HepG2 (cell line): ENCODE measurements at regions not wholly inside any gene's neighbourhood (a gene's known extent, or its start where the extent isn't known, plus 50 kb on each side); places are given as distances from the start of the nearest gene placed in this dataset.

Experiments
- ATAC-seq: fragments of 200-7000 bp; cut with Tn5 transposase; 3 replicates; pipeline ENCODE4 v1.9.1; 2020; ENCODE audit warnings: mild to moderate bottlenecking, moderate library complexity
- BruUV-seq: library from RNA; stranded (reverse); fragments of 400-500 nt; replicated peaks from 2 replicates; lab custom pipeline; 2021; lab: Mats Ljungman, UMichigan
- CTCF ChIA-PET: fragments of 300-600 bp; formaldehyde crosslinking; extraction: SDS; loops from one replicate; lab custom pipeline; 2021; ENCODE audit warnings: low total read pairs, inconsistent platforms, low intra/inter-chr PET ratio; lab: Yijun Ruan, JAX
- POLR2A ChIA-PET: fragments of 350-600 bp; sonication (Branson Sonifier 250); formaldehyde crosslinking; loops from one replicate; lab custom pipeline; 2020; ENCODE audit warnings: antibody characterized with exemption, inconsistent platforms; lab: Yijun Ruan, JAX
- DNase-seq: peaks from one replicate; pipeline ENCODE4 v3.0.0-alpha.2; 2015; ENCODE audit warnings: low spot score
- FAIRE-seq: peaks from 3 replicates; lab custom pipeline; 2011; peaks lifted over from hg19 to GRCh38; lab: Jason Lieb, UNC
- H2AFZ ChIP-seq: one replicate; pipeline ENCODE4 v1.6.1; 2011; ENCODE audit warnings: low read length, inconsistent platforms
- H3K27ac ChIP-seq: fragments of 300-600 bp; 3 replicates; pipeline ENCODE4 v1.8.0; 2011; ENCODE audit warnings: mixed run types, mild to moderate bottlenecking, mixed read lengths, low read length, inconsistent platforms; ENCODE audit not compliant: insufficient read depth; ENCODE audit errors: extremely low read length
- H3K27me3 ChIP-seq, 2 experiments: fragments of 200-600 bp in 1 of 2; 2 replicates in 1 of 2; 3 replicates in 1 of 2; pipeline versions ENCODE4 v1.6.0 to v1.8.0; 2011; ENCODE audit warnings: low read length in 2 of 2, mild to moderate bottlenecking in 2 of 2, moderate library complexity in 2 of 2, inconsistent platforms in 1 of 2; ENCODE audit not compliant: insufficient read depth in 2 of 2, control insufficient read depth in 1 of 2
- H3K36me3 ChIP-seq, 2 experiments: fragments of 200-600 bp in 1 of 2; replicated peaks in 1 of 2; 2 replicates in 1 of 2; 3 replicates in 1 of 2; pipeline versions ENCODE4 v1.5.1 to v1.8.0; 2011; ENCODE audit warnings: low read length in 2 of 2, inconsistent platforms in 1 of 2; ENCODE audit not compliant: insufficient read depth in 2 of 2, control insufficient read depth in 1 of 2
- H3K4me1 ChIP-seq: 2 replicates; pipeline ENCODE4 v1.5.1; 2012; ENCODE audit warnings: low read length, inconsistent platforms; ENCODE audit not compliant: insufficient read depth
- H3K4me2 ChIP-seq: 2 replicates; pipeline ENCODE4 v1.6.0; 2011; ENCODE audit warnings: low read depth, low read length, inconsistent platforms
- H3K4me3 ChIP-seq, 3 experiments: fragments of 200-600 bp in 1 of 3; sonication (generic), shearing (Covaris generic) in 1 of 3; replicated peaks in 1 of 3; 2 replicates each; pipeline ENCODE4 v1.5.1; 2011 to 2016; ENCODE audit warnings: low read length in 3 of 3, inconsistent platforms in 2 of 3, low read depth in 2 of 3, mild to moderate bottlenecking in 2 of 3, control low read depth in 1 of 3, mixed read lengths in 1 of 3; ENCODE audit not compliant: insufficient read depth in 1 of 3
- H3K79me2 ChIP-seq: one replicate; pipeline ENCODE4 v1.6.1; 2011; ENCODE audit warnings: low read length, inconsistent platforms; ENCODE audit not compliant: insufficient read depth
- H3K9ac ChIP-seq: 2 replicates; pipeline ENCODE4 v1.6.0; 2011; ENCODE audit warnings: mild to moderate bottlenecking, low read depth, low read length, inconsistent platforms; ENCODE audit not compliant: insufficient read depth
- H3K9me3 ChIP-seq: 2 replicates; pipeline ENCODE4 v1.5.1; 2012; ENCODE audit warnings: mild to moderate bottlenecking, low read length
- H4K20me1 ChIP-seq: 2 replicates; pipeline ENCODE4 v1.6.0; 2011; ENCODE audit warnings: inconsistent platforms, mild to moderate bottlenecking, low read length, moderate library complexity; ENCODE audit not compliant: insufficient read depth
- NFKB2 ChIP-seq: sonication (generic); formaldehyde crosslinking; IDR thresholded peaks from 2 replicates; pipeline ENCODE4 v1.4.0; 2020; ENCODE audit warnings: missing genetic modification reagents, borderline replicate concordance
- RFX1 ChIP-seq: fragments of 450-650 bp; IDR thresholded peaks from 2 replicates; pipeline ENCODE4 v1.6.1; 2017
- RXRB ChIP-seq: IDR thresholded peaks from 2 replicates; pipeline ENCODE4 v1.6.1; 2016; ENCODE audit warnings: borderline replicate concordance, missing genetic modification reagents, missing compliant biosample characterization
- SAP130 ChIP-seq: IDR thresholded peaks from 2 replicates; pipeline ENCODE4 v1.6.1; 2016; ENCODE audit warnings: low read depth
- THYN1 ChIP-seq: sonication (generic); formaldehyde crosslinking; IDR thresholded peaks from 2 replicates; pipeline ENCODE4 v1.8.1; 2023; ENCODE audit warnings: low read depth, mild to moderate bottlenecking, moderate library complexity, missing genetic modification reagents, borderline replicate concordance
- ZNF331 ChIP-seq: sonication (generic); formaldehyde crosslinking; IDR thresholded peaks from 2 replicates; pipeline ENCODE4 v1.4.0; 2020; ENCODE audit warnings: missing genetic modification reagents
- ZNF33A ChIP-seq: sonication (generic); formaldehyde crosslinking; IDR thresholded peaks from 2 replicates; pipeline ENCODE4 v1.5.1; 2020; ENCODE audit warnings: missing genetic modification reagents, mild to moderate bottlenecking, moderate library complexity, borderline replicate concordance
- ZNF556 ChIP-seq: sonication (generic); formaldehyde crosslinking; IDR thresholded peaks from 2 replicates; pipeline ENCODE4 v1.4.0; 2020; ENCODE audit warnings: mild to moderate bottlenecking, missing genetic modification reagents, borderline replicate concordance
- ZNF724P ChIP-seq: sonication (generic); formaldehyde crosslinking; IDR thresholded peaks from 2 replicates; pipeline ENCODE4 v1.8.0; 2022; ENCODE audit warnings: missing genetic modification reagents, borderline replicate concordance
- ZNF839 ChIP-seq: sonication (generic); formaldehyde crosslinking; IDR thresholded peaks from 2 replicates; pipeline ENCODE4 v1.4.0; 2020; ENCODE audit warnings: missing genetic modification reagents, mild to moderate bottlenecking, borderline replicate concordance
- ZSCAN22 ChIP-seq: sonication (generic); formaldehyde crosslinking; IDR thresholded peaks from 2 replicates; pipeline ENCODE4 v1.4.0; 2020; ENCODE audit warnings: mild to moderate bottlenecking, missing genetic modification reagents
- WGBS: methylation state at CpG from one replicate; pipeline ENCODE4 v1.1.6; 2017; ENCODE audit warnings: low lambda C conversion rate; 5-methylcytosine and 5-hydroxymethylcytosine counted together
- in situ Hi-C: cut with HindIII; loops from 2 replicates; pipeline ENCODE4 v1.10.0; 2017; ENCODE audit warnings: low pct_unique_long_range_greater_than_20kb; ENCODE audit not compliant: extremely low pct_ligation_motif_present
- intact Hi-C: fragments of 100-400 bp; cut with micrococcal nuclease; formaldehyde crosslinking; loops from one replicate; pipeline ENCODE4 v1.10.0; 2022; ENCODE audit not compliant: unreplicated experiment
- TF ChIP-seq, protein P1 (sequence below), 2 experiments: IDR thresholded peaks; 2 replicates each; pipeline ENCODE4 v1.6.1; 2011 to 2012; ENCODE audit warnings: low read length in 2 of 2, borderline replicate concordance in 1 of 2, low read depth in 1 of 2, mild to moderate bottlenecking in 1 of 2, moderate library complexity in 1 of 2
- TF ChIP-seq, protein P2 (sequence below): sonication (generic); formaldehyde crosslinking; IDR thresholded peaks from 2 replicates; pipeline ENCODE4 v1.9.0; 2022; ENCODE audit warnings: low read depth, missing genetic modification reagents

DNA sequence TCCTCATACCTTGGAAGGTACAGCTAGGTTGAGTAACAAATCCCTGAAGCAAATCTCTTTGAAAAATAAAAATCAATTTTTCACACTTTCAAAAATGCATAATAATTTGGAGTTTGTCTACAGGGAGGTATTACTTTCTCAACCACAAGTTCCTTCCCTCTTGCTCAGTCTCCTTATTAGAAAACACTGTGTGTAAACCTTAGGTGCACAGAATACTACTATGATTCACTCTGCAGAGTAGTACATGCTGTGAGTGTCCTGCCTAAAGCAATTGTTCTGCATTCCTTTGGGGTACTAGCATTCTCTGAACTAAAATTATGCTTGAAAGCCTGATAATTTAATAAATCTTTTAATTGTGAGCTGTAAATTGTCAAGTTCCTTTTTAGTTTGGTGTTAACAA lies 115.9 kb upstream of the EPHA3 start:
- CTCF ChIA-PET, result no interaction called here
- H3K9ac ChIP-seq, result no peak overlapping the region
- H4K20me1 ChIP-seq, result no peaks in the 10 kb centered on the region
- no peak overlapping the region for H3K27ac ChIP-seq
- DNase-seq, result no peak
- H2AFZ ChIP-seq, result no peak overlapping the region
- TF ChIP-seq RFX1 (no peak), ZNF839 (CRISPR knock-in tag) (no peak), ZSCAN22 (CRISPR knock-in tag) (no peak), ZNF331 (CRISPR knock-in tag) (no peak), RXRB (CRISPR knock-in tag) (no peak)
- H3K4me1 ChIP-seq, result no peaks in the 10 kb centered on the region
- intact Hi-C loops, result no loop called here
- POLR2A ChIA-PET, result no interaction called here
- no peak overlapping the region for H3K4me3 ChIP-seq
- H3K9me3 ChIP-seq, result no peaks in the 10 kb centered on the region
- no peak overlapping the region for H3K4me2 ChIP-seq
- ATAC-seq, result no peak
- no peaks in the 10 kb centered on the region for H3K27me3 ChIP-seq
- in situ Hi-C loops, result no loop called here
- FAIRE-seq, result no peak
- H3K36me3 ChIP-seq, result no peaks in the 10 kb centered on the region
- H3K79me2 ChIP-seq, result no peaks in the 10 kb centered on the region
- BruUV-seq, result no TSS peak

DNA sequence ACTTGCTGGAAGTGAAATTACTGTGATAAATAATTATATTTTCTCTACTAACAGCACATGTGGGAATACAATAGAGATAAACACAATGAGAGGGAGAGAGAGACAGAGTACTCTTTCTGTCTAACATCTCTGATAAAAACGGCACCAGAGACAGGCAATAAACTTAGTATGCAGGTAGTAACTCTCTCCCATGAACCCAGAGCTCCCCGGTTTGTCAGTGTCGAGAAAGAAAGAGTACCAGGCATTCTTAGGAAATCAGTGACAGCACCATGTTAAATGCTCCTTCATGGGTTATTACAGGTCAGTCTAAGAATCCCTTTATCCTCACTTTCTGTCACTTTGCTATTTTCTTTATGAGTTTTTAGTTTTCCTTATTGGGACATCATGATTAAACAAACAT lies 110.7 kb upstream of the EPHA3 start:
- CTCF ChIA-PET, result no interaction called here
- no peak overlapping the region for H3K27ac ChIP-seq
- intact Hi-C loops (no loop called here), in situ Hi-C loops (no loop called here)
- 2% methylated on average over 3 of the region's 3 CpGs for WGBS
- no peaks in the 10 kb centered on the region for H3K79me2 ChIP-seq
- no peaks in the 10 kb centered on the region for H3K4me1 ChIP-seq
- TF ChIP-seq SAP130 (CRISPR knock-in tag) (no peak), ZNF33A (no peak), ZNF556 (CRISPR knock-in tag) (no peak), ZNF724P (no peak), THYN1 (CRISPR knock-in tag) (no peak), NFKB2 (CRISPR knock-in tag) (no peak)
- TF ChIP-seq, protein P1, sequence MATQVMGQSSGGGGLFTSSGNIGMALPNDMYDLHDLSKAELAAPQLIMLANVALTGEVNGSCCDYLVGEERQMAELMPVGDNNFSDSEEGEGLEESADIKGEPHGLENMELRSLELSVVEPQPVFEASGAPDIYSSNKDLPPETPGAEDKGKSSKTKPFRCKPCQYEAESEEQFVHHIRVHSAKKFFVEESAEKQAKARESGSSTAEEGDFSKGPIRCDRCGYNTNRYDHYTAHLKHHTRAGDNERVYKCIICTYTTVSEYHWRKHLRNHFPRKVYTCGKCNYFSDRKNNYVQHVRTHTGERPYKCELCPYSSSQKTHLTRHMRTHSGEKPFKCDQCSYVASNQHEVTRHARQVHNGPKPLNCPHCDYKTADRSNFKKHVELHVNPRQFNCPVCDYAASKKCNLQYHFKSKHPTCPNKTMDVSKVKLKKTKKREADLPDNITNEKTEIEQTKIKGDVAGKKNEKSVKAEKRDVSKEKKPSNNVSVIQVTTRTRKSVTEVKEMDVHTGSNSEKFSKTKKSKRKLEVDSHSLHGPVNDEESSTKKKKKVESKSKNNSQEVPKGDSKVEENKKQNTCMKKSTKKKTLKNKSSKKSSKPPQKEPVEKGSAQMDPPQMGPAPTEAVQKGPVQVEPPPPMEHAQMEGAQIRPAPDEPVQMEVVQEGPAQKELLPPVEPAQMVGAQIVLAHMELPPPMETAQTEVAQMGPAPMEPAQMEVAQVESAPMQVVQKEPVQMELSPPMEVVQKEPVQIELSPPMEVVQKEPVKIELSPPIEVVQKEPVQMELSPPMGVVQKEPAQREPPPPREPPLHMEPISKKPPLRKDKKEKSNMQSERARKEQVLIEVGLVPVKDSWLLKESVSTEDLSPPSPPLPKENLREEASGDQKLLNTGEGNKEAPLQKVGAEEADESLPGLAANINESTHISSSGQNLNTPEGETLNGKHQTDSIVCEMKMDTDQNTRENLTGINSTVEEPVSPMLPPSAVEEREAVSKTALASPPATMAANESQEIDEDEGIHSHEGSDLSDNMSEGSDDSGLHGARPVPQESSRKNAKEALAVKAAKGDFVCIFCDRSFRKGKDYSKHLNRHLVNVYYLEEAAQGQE (IDR thresholded peaks at IDR 0.05; ENCODE audit: borderline replicate concordance in 1 of 2, low read depth in 1 of 2, low read length in 2 of 2), result no peak
- TF ChIP-seq, protein P2, sequence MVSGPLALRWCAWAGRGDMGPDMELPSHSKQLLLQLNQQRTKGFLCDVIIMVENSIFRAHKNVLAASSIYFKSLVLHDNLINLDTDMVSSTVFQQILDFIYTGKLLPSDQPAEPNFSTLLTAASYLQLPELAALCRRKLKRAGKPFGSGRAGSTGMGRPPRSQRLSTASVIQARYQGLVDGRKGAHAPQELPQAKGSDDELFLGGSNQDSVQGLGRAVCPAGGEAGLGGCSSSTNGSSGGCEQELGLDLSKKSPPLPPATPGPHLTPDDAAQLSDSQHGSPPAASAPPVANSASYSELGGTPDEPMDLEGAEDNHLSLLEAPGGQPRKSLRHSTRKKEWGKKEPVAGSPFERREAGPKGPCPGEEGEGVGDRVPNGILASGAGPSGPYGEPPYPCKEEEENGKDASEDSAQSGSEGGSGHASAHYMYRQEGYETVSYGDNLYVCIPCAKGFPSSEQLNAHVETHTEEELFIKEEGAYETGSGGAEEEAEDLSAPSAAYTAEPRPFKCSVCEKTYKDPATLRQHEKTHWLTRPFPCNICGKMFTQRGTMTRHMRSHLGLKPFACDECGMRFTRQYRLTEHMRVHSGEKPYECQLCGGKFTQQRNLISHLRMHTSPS (CRISPR knock-in tag), result no peak
- POLR2A ChIA-PET, result no interaction called here
- H3K4me3 ChIP-seq, result no peak overlapping the region
- DNase-seq, result no peak
- H3K36me3 ChIP-seq, result no peaks in the 10 kb centered on the region
- ATAC-seq, result no peak
- no TSS peak for BruUV-seq
- H3K9ac ChIP-seq, result no peak overlapping the region
- H3K4me2 ChIP-seq, result no peak overlapping the region
- H4K20me1 ChIP-seq, result no peaks in the 10 kb centered on the region
- no peaks in the 10 kb centered on the region for H3K9me3 ChIP-seq
- no peak for FAIRE-seq
- no peaks in the 10 kb centered on the region for H3K27me3 ChIP-seq
- no peak overlapping the region for H2AFZ ChIP-seq
